ENCODE measurements at regions not wholly inside any gene's neighbourhood (a gene's known extent, or its start where the extent isn't known, plus 50 kb on each side); places are given as distances from the start of the nearest gene placed in this dataset.
"Not testable (repeated sequence)": the region's sequence is repeated elsewhere in the genome, so short reads cannot be mapped to it uniquely, and the experiment has no call there.

DNA sequence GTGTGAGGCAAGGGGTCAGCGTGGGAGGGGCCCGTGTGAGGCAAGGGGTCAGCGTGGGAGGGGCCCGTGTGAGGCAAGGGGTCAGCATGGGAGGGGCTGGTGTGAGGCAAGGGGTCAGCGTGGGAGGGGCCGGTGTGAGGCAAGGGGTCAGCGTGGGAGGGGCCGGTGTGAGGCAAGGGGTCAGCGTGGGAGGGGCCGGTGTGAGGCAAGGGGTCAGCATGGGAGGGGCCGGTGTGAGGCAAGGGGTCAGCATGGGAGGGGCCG, 119.2 kb downstream of the SEPTIN14 start:
- not testable (repeated sequence) for DNase-seq

DNA sequence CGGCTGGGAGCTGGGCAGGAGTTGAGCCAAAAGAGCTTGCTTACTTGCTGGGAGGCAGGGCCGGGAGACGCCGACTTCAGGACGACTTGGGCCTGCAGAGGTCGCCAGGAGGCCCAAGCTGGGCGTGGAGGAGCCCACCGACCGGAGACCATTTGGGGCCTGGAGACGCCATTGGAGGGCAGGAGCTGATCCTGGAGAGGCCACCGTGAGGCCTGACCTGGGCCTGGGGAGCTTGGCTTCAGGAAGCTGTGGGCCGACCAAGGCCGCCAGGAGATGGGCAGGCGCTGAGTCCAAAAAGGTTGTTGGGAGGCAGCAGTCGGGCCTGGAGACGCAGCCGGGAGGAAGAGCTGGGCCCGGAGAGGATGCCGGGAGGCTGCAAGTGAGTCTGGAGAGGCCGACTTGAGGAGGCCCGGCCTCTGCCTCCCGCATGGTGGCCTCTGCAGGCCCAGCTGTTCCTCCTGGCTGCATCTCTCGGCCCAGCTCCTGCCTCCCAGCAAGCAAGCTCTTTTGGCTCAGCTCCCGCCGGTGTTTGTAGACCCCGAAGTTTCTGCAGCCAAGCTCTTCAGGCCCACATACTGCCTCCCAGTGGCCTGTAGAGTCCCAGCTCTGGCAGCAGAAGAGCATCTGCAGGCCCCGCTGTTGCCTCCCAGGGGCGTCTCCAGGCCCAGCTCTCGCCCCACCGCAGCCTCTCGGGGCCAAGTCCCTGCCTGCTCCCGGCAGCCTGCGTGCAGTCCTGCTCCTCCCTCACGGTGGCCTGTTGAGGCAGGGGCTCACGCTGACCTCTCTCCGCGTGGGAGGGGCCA, 119.7 kb downstream of the SEPTIN14 start:
- DNase-seq: not testable (repeated sequence)

DNA sequence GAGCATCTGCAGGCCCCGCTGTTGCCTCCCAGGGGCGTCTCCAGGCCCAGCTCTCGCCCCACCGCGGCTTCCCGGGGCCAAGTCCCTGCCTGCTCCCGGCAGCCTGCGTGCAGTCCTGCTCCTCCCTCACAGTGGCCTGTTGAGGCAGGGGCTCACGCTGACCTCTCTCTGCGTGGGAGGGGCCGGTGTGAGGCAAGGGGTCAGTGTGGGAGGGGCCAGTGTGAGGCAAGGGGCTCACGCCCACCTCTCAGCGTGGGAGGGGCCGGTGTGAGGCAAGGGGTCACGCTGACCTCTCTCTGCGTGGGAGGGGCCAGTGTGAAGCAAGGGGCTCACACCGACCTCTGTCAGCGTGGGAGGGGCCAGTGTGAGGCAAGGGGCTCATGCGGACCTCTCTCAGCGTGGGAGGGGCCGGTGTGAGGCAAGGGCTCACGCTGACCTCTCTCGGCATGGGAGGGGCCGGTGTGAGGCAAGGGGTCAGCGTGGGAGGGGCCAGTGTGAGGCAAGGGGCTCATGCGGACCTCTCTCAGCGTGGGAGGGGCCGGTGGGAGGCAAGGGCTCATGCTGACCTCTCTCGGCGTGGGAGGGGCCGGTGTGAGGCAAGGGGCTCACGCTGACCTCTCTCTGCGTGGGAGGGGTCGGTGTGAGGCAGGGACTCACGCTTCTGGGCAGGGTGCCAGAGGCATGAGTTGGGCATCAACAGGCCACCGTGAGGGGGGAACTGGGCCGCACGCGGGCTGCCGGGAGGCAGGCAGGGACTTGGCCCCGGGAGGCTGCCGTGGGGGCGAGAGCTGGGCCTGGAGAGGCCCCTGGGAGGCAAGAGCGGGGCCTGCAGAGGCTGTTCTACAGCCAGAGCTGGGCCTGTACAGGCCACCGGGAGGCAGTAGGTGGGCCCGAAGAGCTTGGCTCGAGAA, 120.6 kb downstream of the SEPTIN14 start:
- DNase-seq: not testable (repeated sequence)

DNA sequence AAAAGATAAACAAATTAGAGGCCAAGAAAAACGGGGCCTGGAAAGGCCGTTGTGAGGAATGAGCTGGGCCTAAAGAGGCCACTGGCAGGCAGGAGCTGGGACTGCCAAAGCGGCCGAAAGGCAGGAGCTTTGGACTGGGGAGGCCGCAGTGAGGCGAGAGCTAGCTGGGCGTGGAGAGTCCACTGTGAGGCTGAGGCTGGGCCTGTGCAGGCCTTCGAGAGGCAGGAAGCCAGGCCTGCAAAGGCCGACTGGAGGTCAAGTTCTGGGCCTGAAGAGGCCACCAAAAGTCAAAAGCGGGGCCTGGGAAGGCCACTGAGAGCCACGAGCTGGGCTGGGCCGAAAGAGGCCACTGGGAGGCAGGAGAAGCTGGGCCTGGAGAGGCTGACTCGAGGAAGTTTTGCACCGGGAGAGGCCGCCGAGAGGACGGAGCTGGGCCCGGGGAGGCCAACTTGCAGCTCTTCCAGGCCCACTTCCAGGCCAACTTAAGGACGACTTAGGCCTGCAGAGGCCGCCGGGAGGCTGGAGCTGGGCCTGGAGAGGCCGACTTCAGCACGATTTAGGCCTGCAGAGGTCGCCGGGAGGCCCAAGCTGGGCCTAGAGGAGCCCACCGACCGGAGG, 121.8 kb downstream of the SEPTIN14 start:
- DNase-seq: not testable (repeated sequence)

DNA sequence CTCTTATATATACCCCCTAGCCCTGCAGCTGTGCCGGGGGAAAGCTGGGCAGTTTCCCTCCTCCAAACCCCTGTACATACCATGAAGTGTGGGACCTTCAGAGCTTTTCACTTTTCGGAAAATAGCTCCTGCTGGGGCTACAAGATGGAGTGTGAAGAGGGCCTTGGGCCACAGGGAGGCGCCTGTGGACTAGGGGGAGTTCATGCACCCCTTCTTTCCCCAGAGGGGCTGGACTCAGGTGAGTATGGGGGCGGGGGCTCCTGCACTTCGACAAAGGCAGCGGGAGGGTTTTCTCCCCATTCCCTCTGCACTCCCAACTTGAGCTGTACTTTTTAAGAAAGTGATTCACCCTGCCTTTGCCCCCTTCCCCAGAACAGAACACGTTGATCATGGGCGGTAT, 122.5 kb downstream of the SEPTIN14 start:
- DNase-seq: not testable (repeated sequence)

DNA sequence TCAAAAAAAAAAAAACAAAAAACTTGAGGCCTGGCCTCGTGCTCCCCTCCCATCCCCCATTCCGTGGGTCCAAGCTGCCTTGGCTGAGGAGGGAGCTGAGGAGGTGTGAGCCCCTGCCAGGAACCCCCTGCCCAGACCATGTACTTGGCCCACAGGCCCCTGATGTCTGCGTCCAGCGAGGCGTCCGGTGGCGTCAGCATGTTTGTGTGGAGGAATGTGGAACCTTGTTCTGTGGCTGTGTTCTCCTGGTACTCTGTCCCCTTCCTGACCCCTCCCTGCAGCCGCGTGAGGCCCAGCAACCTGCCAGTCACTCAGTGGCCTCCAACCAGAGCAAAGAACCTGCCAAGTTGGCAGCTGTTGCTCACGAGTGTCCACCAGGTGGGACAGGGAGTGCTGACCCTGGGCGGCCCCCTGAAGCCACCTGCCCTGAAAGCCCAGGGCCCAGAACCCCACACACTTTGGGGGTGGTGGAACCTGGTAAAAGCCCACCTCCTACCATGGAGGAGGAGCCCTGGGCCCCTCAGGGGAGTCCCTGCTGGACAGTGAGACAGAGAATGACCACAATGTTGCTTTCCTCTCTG, 125.8 kb downstream of the SEPTIN14 start:
- not testable (repeated sequence) for DNase-seq

DNA sequence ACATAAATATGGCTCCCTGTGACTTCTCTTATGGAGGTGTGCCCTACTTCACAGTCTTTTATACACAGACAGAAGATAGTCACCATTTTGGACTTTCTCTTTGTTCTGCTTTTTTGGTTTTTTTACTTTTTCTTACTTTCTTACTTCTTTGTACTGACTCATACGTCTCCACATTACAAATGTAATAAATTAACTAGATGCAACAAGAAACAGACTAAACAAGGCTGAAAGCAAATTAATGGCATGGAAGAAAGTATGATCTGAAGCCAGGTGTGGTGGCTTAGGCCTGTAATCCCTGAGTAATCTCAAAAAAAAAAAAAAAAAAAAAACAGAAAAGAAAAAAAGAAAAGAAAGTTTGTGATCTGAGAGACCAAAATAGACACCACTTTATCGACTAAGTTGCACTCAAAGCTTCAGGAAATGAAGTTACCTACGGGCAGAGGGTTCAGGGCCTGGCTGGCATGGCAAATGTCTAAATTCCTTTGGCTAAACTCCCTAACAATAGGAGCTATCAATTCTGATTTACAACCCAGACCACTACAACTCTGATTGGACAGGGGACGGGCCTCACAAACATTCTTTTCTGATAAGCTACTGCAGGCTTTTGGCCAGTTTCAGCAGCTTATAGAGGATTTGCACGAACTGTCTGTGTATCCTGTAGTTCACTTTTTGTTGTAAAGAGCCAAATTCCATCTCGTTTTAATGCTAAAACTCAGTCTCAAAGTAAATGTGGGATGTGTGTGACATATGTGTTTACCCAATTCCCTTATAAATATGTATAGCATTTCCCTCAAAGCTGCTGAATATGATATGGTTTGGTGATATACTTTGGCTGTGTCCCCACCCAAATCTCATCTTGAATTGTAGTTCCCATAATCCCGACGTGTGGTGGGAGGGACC, 129.1 kb downstream of the SEPTIN14 start:
- DNase-seq: no peak

DNA sequence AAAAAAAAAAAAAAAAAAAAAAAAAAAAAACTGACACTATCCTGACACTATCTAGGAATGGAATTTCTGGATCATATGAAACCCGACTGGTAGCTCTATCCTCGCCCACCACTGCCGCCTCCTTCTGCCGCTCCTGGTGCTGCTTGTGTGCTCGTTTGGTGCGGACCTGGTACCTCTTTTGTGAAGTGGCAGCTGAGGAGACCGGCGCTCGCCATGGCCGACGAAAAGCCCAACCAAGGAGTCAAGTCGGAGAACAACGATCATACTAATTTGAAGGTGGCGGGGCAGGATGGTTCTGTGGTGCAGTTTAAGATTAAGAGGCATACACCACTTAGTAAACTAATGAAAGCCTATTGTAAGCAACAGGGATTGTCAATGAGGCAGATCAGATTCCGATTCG, 130.6 kb downstream of the SEPTIN14 start:
- no peak for DNase-seq

DNA sequence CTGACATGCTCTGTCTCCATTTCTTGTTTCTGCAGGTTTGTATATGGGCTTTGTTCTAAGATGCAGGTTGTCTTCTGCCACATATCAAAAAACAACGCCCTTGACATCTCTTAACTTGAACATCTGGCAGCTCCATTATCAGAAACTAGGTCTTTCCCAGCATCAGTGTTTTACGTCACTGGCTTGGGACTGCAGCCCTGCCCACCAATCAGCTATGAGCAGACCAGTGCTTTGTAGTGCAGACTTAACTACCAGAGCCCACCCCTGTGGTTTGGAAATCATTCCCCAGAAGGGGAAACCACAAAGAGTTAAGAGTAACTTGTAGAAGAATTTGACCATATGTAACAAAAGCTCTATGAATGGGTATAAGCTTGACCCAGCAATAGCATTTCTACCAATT, 132.4 kb downstream of the SEPTIN14 start:
- DNase-seq: no peak

DNA sequence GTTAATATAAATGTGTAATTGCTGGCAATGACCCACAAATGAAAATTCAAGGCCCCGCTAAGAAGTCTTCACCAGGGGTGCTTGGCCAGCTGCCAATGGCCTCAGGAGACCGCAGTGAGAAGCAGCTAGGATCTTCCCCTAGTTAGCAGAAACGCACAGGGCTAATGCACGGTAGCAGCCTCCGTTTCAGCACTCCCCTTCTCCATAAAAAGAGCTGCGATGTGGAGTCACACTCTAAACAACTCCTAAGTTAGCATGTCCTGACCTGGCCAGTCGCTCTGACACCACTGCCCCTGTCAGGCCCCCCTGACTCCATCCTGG, 139.0 kb downstream of the SEPTIN14 start:
- no peak for DNase-seq

DNA sequence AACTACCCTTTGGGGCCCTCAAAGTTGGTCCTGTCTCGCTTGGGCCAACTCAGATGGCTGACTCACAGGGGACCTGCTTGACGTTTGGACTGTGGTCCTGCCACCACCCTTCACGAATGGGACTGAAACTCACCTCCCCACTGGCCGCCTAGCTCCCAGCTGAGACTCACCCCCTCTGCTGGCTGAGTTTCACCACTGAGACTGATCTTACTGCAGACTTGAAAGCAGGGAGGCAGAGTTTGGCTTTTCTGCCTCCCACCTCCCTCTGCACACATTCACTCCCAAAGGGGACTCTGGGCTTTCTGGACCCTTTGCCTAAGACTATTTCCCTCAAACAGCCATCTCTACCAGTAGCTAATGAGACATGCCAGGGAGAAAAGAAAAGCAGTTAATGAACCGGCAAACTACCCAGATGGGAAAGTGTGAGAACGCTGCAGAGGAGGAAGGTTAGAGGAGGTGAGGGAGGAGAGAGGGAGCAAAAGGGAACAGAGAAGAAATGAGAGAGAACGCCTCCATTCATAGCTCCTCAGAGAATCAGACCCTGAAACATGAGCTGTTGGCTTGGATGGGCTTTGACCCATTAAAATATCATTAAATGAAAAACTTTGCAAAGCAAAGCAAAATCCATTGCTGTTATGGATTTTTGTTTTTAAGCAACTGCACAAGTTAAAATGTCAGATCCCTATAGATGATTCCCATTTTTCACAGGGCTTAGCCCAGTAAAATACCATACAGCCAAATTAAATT, 139.5 kb downstream of the SEPTIN14 start:
- not testable (repeated sequence) for DNase-seq

DNA sequence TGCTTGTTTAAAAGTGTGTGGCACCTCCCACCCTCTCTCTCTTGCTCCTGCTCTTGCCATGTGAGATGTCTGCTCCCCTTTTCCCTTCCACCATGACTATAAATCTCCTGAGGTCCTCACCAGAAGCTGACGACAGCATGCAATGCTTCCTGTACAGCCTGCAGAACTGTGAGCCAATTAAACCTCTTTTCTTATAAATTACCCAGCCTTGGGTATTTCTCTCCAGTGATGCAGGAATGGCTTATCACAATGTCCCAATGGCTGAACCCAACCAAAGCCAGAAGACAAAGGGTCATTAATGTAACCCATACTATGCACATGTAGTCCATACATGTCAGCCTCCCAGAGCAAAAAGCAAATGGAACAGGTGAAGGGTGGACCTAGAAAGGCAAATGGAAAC, 141.5 kb downstream of the SEPTIN14 start:
- not testable (repeated sequence) for DNase-seq

DNA sequence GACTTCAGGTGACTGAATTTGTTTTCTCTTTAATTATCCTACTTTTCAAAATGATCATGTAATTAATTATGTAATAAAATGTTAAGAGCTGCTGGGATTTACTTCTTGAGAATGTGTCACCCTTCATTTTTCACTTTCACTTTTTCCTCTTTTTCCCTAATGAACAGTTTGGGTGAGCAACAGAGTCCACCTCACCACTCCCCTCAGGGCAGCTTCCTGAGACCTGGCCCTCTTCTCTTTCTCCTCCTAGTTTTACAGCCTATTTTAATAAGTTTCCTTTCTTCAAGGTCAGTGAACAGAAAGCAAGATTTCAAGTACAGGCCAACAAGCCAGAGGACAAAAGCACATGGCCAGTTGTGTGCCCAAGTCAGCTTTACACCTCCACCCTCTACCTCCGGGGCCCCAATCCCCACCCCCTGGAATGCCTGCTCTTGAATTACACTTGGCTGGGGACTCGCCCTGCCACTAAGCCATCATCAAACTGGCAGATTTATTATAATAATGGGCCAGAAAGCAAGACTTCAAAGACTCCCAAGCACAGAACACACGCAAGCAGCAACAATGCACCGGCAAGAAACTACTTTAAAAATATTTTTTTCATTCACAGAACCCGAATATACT, 143.1 kb upstream of the VOPP1 start:
- DNase-seq: not testable (repeated sequence)

DNA sequence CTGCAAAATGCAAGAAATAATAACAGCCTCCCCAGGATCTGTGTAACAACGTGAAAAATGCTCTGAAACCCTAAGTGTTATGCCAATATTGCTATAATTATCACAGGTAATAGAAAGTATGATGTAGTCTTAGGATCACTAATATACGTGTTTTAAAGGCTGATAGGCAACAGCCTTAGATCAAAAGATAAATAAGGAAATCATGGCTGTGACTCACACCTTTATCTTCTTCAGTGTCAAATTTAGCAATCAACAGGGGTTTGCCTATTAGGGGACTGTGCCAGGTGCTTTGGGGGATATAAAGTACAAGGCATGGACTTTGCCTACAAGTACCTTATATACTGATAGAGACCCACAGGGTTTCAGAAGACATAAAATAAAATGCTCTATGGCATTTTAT, 142.1 kb upstream of the VOPP1 start:
- not testable (repeated sequence) for DNase-seq

DNA sequence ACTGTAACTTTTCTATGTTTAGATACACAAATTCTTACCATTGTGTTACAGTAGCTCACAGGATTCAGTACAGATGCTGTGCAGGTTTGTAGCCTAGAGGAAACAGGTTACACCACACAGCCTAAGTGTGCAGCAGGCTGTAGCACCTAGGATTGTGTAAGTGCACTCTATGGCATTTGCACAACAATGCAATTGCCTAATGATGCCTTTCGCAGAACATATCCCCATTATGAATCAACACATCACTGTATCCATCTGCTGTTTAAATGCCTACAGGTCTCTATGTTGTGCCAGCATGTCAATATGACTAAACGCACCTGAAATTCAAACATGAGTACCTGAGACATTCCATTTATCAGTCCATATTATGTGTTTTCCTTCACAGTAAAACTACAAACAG, 138.0 kb upstream of the VOPP1 start:
- DNase-seq: not testable (repeated sequence)

DNA sequence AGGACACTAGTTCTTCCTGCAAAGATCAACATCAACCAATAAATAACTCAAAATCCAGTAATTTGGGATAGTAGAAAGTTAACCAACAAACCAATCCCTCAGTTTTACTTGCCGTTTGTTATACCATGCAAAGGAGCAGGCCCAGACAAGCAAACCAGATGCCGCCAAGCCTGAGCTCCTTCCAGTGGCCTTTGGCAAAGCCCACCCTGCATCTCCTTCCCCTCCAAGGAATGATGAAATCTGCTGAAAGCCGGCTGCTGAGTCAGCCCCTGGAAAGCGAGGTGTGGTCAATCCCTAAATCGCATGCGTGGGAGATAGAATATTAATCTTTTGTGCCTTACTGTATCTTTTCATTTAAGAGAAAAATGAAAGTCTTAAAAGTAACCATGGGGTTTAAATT, 135.7 kb upstream of the VOPP1 start:
- DNase-seq: not testable (repeated sequence)

DNA sequence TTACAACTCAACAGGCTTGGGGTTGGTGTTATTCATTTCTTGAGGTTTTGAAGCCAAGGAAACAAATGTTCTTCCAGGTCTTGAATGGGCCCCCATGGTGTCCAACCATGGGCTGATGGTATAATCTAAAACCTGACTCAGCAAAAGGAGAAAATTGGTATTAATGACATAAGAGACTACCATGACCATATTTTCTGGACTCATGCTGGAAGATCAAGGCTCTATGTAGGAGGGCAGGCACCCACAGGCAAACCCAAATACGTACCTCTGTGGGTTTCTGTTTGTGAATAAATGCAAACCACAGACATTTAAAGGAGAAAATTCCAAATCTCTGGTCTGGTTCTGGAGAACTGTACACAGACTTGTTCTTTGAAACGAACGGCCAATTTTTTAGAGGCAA, 135.1 kb upstream of the VOPP1 start:
- not testable (repeated sequence) for DNase-seq

DNA sequence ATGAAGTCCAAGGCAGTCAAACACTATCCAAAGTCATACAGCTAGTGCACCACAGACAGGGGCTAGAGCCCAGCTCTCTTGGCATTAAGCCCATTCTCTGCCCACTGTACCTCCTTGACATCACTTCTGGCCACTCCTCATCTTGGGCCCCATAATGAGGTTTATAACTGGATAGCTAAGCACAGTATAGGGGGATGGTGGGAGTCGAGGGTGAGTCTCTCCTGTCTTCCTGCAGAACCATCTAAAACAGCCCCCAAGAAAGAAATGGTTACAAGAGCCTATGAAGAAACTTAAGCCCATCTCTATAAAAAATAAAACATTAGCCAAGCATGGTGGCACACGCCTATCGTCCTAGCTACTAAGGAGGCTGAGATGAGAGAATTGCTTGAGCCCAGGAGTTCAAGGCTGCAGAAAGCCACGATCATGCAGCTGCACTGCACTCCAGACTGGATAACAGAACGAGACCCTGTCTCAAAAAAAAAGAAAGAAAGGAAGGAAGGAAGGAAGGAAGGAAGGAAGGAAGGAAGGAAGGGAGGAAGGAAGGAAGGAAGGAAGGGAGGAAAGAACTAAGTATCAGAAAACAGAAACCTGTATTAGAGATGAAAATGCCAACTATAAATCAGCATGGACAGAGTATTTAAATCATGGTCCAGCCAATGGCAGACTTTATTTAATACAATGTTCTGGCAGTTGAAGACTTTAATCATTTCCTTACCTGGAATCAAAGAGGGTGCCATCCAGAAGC, 134.3 kb upstream of the VOPP1 start:
- DNase-seq: not testable (repeated sequence)

DNA sequence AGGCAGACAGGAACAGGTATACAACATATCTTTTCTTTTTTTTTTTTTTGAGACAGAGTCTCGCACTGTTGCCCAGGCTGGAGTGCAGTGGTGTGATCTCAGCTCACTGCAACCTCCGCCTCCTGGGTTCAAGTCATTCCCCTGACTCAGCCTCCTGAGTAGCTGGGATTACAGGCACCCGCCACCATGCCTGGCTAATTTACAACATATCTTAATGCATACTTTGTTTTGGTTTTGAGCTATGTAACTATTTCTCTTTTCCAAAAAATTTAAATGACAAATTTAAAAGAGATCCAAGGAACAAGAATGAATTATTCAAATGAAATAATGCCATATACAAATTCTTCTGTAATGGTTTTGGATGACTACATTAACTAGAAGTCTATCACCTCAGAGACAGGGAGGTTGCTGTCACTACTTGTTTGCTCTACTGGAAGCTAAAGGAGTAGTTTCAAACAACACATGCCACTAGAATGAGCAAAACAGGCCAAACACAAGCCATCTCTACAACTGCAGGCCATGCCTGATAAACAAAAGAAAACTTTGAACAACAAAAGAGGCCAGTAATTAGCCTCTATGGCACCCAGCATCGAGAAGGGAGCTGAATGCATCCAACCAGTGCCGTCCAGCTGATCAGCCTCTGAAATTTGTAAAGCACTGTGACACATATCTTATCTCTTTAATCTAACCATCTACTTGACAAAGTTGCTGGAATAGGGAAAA, 133.6 kb upstream of the VOPP1 start:
- not testable (repeated sequence) for DNase-seq

DNA sequence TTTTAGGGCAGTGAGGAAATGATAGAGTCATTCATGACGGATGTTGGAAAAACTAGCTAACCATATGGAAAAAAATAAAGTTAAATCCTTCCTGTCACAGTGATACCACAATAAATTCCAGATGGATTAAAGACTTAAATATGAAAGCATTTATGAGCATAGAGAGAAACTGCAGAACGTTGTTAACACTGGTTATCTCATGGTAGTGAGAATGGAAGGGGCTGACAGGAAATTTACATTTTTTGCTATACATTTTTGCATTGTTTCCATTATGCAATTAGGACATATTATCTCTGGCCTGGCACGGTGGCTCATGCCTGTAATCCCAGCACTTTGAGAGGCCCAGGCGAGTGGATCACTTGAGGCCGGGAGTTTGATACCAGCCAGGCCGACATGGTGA, 130.5 kb upstream of the VOPP1 start:
- not testable (repeated sequence) for DNase-seq

All from NCI-H146 (cell line).